ENCODE measurements at regions not wholly inside any gene's neighbourhood (a gene's known extent, or its start where the extent isn't known, plus 50 kb on each side); places are given as distances from the start of the nearest gene placed in this dataset.

- no peak for DNase-seq (ENCODE audit: low read depth in 2 of 2)
Measured at GRCh38 chr3:118809696-118810498, 224.7 kb downstream of the IGSF11 start.

GRCh38 chr3:118810499-118811035 lies 224.1 kb downstream of the IGSF11 start:
- no peak for DNase-seq (ENCODE audit: low read depth in 2 of 2)

- no peak for DNase-seq (ENCODE audit: low read depth in 2 of 2)
Measured at GRCh38 chr3:118811236-118811732, 223.4 kb downstream of the IGSF11 start.

- DNase-seq (ENCODE audit: low read depth in 2 of 2): no peak
Measured at GRCh38 chr3:118813472-118813871, 221.2 kb downstream of the IGSF11 start.

- DNase-seq (ENCODE audit: low read depth in 2 of 2): peak in 1 of 2 experiments; percentile 33
Measured at GRCh38 chr3:118817748-118818165, 216.9 kb downstream of the IGSF11 start.

- DNase-seq (ENCODE audit: low read depth in 2 of 2): no peak
Measured at GRCh38 chr3:118818386-118818785, 216.3 kb downstream of the IGSF11 start.

GRCh38 chr3:118823626-118824025 lies 211.0 kb downstream of the IGSF11 start:
- DNase-seq (ENCODE audit: low read depth in 2 of 2): no peak

- no peak for DNase-seq (ENCODE audit: low read depth in 2 of 2)
Measured at GRCh38 chr3:118827446-118827845, 207.2 kb downstream of the IGSF11 start.

GRCh38 chr3:118828351-118828750 lies 206.3 kb downstream of the IGSF11 start:
- DNase-seq (ENCODE audit: low read depth in 2 of 2): no peak

- DNase-seq (ENCODE audit: low read depth in 2 of 2): no peak
Measured at GRCh38 chr3:118833075-118833474, 201.6 kb downstream of the IGSF11 start.

- DNase-seq (ENCODE audit: low read depth in 2 of 2): no peak
Measured at GRCh38 chr3:118838871-118839270, 195.8 kb downstream of the IGSF11 start.

- no peak for DNase-seq (ENCODE audit: low read depth in 2 of 2)
Measured at GRCh38 chr3:118842147-118842863, 192.3 kb downstream of the IGSF11 start.

GRCh38 chr3:118846176-118846575 lies 188.5 kb downstream of the IGSF11 start:
- DNase-seq (ENCODE audit: low read depth in 2 of 2): no peak
